HG02571 (cell line): ENCODE measurements at regions not wholly inside any gene's neighbourhood (a gene's known extent, or its start where the extent isn't known, plus 50 kb on each side); places are given as distances from the start of the nearest gene placed in this dataset.

Experiments used
- ATAC-seq: cut with Tn5 transposase; IDR thresholded peaks from one replicate; pipeline ENCODE4 v1.9.1; 2021; ENCODE audit warnings: mild to moderate bottlenecking, moderate library complexity; ENCODE audit not compliant: unreplicated experiment

GRCh38 chrX:39613997-39614679 is 483.6 kb downstream of the BCOR start:
- ATAC-seq: peak; percentile 63

- no peak for ATAC-seq
Observed at GRCh38 chrX:39614680-39614998, 483.1 kb downstream of the BCOR start.

GRCh38 chrX:39616098-39616729 is 481.5 kb downstream of the BCOR start:
- no peak for ATAC-seq

- no peak for ATAC-seq
Observed at GRCh38 chrX:39616731-39617130, 481.0 kb downstream of the BCOR start.

- no peak for ATAC-seq
Observed at GRCh38 chrX:39618178-39618577, 479.6 kb downstream of the BCOR start.

GRCh38 chrX:39619182-39620009 is 478.4 kb downstream of the BCOR start:
- ATAC-seq: no peak

GRCh38 chrX:39624166-39624565 is 473.6 kb downstream of the BCOR start:
- ATAC-seq: no peak

GRCh38 chrX:39625810-39626209 is 471.9 kb downstream of the BCOR start:
- no peak for ATAC-seq

GRCh38 chrX:39626749-39627148 is 471.0 kb downstream of the BCOR start:
- no peak for ATAC-seq

- ATAC-seq: no peak
Observed at GRCh38 chrX:39627257-39627656, 470.5 kb downstream of the BCOR start.

- no peak for ATAC-seq
Observed at GRCh38 chrX:39629001-39629400, 468.8 kb downstream of the BCOR start.

GRCh38 chrX:39630344-39630743 is 467.4 kb downstream of the BCOR start:
- no peak for ATAC-seq

- ATAC-seq: no peak
Observed at GRCh38 chrX:39631276-39632229, 466.2 kb downstream of the BCOR start.

GRCh38 chrX:39633293-39633692 is 464.5 kb downstream of the BCOR start:
- ATAC-seq: no peak

GRCh38 chrX:39636481-39636880 is 461.3 kb downstream of the BCOR start:
- ATAC-seq: no peak

GRCh38 chrX:39638526-39638925 is 459.2 kb downstream of the BCOR start:
- no peak for ATAC-seq

GRCh38 chrX:39639871-39640270 is 457.9 kb downstream of the BCOR start:
- ATAC-seq: no peak

GRCh38 chrX:39640866-39641265 is 456.9 kb downstream of the BCOR start:
- no peak for ATAC-seq

GRCh38 chrX:39642071-39642470 is 455.7 kb downstream of the BCOR start:
- no peak for ATAC-seq

GRCh38 chrX:39643550-39643949 is 454.2 kb downstream of the BCOR start:
- no peak for ATAC-seq
